Neural cell (in vitro differentiated cells): ENCODE measurements at regions not wholly inside any gene's neighbourhood (a gene's known extent, or its start where the extent isn't known, plus 50 kb on each side); places are given as distances from the start of the nearest gene placed in this dataset.

Experiments
- H2AFZ ChIP-seq: fragments of 200-600, 300-800 bp; sonication (generic), shearing (Covaris generic); 2 replicates; pipeline ENCODE4 v1.6.0; 2014; ENCODE audit warnings: low read depth, mild to moderate bottlenecking, antibody characterized with exemption, low read length, moderate library complexity
- H3F3A ChIP-seq: fragments of 200-600 bp; shearing (Covaris generic); 2 replicates; pipeline ENCODE4 v1.6.1; 2016; ENCODE audit warnings: mild to moderate bottlenecking, moderate library complexity, mixed read lengths, antibody characterized with exemption, low read length; ENCODE audit not compliant: insufficient read depth, poor library complexity, severe bottlenecking
- H3K27ac ChIP-seq: fragments of 200-600, 300-800 bp; sonication (generic), shearing (Covaris generic); 2 replicates; pipeline ENCODE4 v1.5.1; 2014; ENCODE audit warnings: mild to moderate bottlenecking, low read length, moderate library complexity
- H3K27me3 ChIP-seq: fragments of 300-800, 200-600 bp; sonication (generic), shearing (Covaris generic); 2 replicates; pipeline ENCODE4 v1.6.0; 2014; ENCODE audit warnings: mild to moderate bottlenecking, low read depth, low read length, moderate library complexity; ENCODE audit not compliant: insufficient read depth
- H3K36me3 ChIP-seq: fragments of 300-800, 200-600 bp; sonication (generic), shearing (Covaris generic); 2 replicates; pipeline ENCODE4 v1.5.1; 2014; ENCODE audit warnings: mild to moderate bottlenecking, antibody characterized with exemption, low read length, moderate library complexity; ENCODE audit not compliant: insufficient read depth
- H3K4me2 ChIP-seq: fragments of 300-800, 200-600 bp; sonication (generic), shearing (Covaris generic); 2 replicates; pipeline ENCODE4 v1.6.0; 2014; ENCODE audit warnings: mild to moderate bottlenecking, low read length
- H3K4me3 ChIP-seq: fragments of 300-800, 200-600 bp; sonication (generic), shearing (Covaris generic); 2 replicates; pipeline ENCODE4 v1.5.1; 2014; ENCODE audit warnings: mild to moderate bottlenecking, low read length, moderate library complexity
- H3K79me2 ChIP-seq: fragments of 200-600 bp; shearing (Covaris generic); replicated peaks from 2 replicates; pipeline ENCODE4 v1.6.0; 2014; ENCODE audit warnings: mild to moderate bottlenecking, low read length, moderate library complexity; ENCODE audit not compliant: insufficient read depth
- H3K9ac ChIP-seq: fragments of 300-800, 200-600 bp; sonication (generic), shearing (Covaris generic); 2 replicates; pipeline ENCODE4 v1.6.1; 2016; ENCODE audit warnings: mild to moderate bottlenecking, low read length, mixed read lengths
- H3K9me2 ChIP-seq: fragments of 200-600 bp; shearing (Covaris generic); 2 replicates; pipeline ENCODE4 v1.6.1; 2016; ENCODE audit warnings: mild to moderate bottlenecking, low read length, mixed read lengths; ENCODE audit not compliant: insufficient read depth
- H3K9me3 ChIP-seq: fragments of 200-600, 300-800 bp; sonication (generic), shearing (Covaris generic); 2 replicates; pipeline ENCODE4 v1.6.1; 2016; ENCODE audit warnings: mild to moderate bottlenecking, mixed run types, low read length, moderate library complexity, mixed read lengths
- H4K20me1 ChIP-seq: fragments of 200-600 bp; shearing (Covaris generic); 2 replicates; pipeline ENCODE4 v1.6.1; 2016; ENCODE audit warnings: mild to moderate bottlenecking, mixed run types; ENCODE audit not compliant: insufficient read depth
- CTCF ChIP-seq: fragments of 450-650 bp; IDR thresholded peaks from 2 replicates; pipeline ENCODE4 v1.5.1; 2014; ENCODE audit warnings: antibody characterized with exemption, mild to moderate bottlenecking, moderate library complexity; ENCODE audit not compliant: poor library complexity, severe bottlenecking
- EP300 ChIP-seq: fragments of 450-650 bp; conservative IDR thresholded peaks from 2 replicates; pipeline ENCODE4 v1.6.1; 2014; ENCODE audit warnings: antibody characterized with exemption, mild to moderate bottlenecking, moderate library complexity; ENCODE audit not compliant: poor library complexity, severe bottlenecking
- EZH2 ChIP-seq: fragments of 200-600, 300-800 bp; shearing (Covaris generic), sonication (generic); IDR thresholded peaks from 2 replicates; pipeline ENCODE4 v1.6.1; 2014; ENCODE audit warnings: antibody characterized with exemption, low read length, borderline replicate concordance, mild to moderate bottlenecking; ENCODE audit not compliant: insufficient read depth, poor library complexity, severe bottlenecking
- MXI1 ChIP-seq: fragments of 450-650 bp; conservative IDR thresholded peaks from 2 replicates; pipeline ENCODE4 v1.6.1; 2014; ENCODE audit warnings: antibody characterized with exemption, mild to moderate bottlenecking; ENCODE audit not compliant: poor library complexity, severe bottlenecking
- POLR2AphosphoS5 ChIP-seq: IDR thresholded peaks from 2 replicates; pipeline ENCODE4 v1.6.1; 2012
- RAD21 ChIP-seq: fragments of 450-650 bp; conservative IDR thresholded peaks from 2 replicates; pipeline ENCODE4 v1.6.1; 2014; ENCODE audit warnings: antibody characterized with exemption, mild to moderate bottlenecking, moderate library complexity
- REST ChIP-seq: IDR thresholded peaks from 2 replicates; pipeline ENCODE4 v1.6.1; 2012; ENCODE audit warnings: borderline replicate concordance
- SMC3 ChIP-seq: fragments of 450-650 bp; conservative IDR thresholded peaks from 2 replicates; pipeline ENCODE4 v1.6.1; 2014; ENCODE audit warnings: antibody characterized with exemption, mild to moderate bottlenecking, moderate library complexity; ENCODE audit not compliant: poor library complexity
- TAF1 ChIP-seq: IDR thresholded peaks from 2 replicates; pipeline ENCODE4 v1.6.1; 2012; ENCODE audit warnings: low read depth

GRCh38 chr21:27314131-27314530, 347.2 kb upstream of the ADAMTS5 start:
- Histone ChIP-seq H2AFZ (no peak overlapping the region), H3K4me2 (no peak overlapping the region), H3K4me3 (no peak overlapping the region), H3K9ac (no peak overlapping the region), H3K36me3 (no peaks in the 10 kb centered on the region), H3K9me2 (no peaks in the 10 kb centered on the region), H3K27ac (no peak overlapping the region), H3K27me3 (no peaks in the 10 kb centered on the region), H3K79me2 (no peaks in the 10 kb centered on the region), H4K20me1 (no peaks in the 10 kb centered on the region), H3K9me3 (no peaks in the 10 kb centered on the region), H3F3A (no peaks in the 10 kb centered on the region)
- TF ChIP-seq TAF1 = no peak
- TF ChIP-seq RAD21 = no peak
- TF ChIP-seq REST = no peak

- H3K4me2 ChIP-seq = no peak overlapping the region
- H3K9me2 ChIP-seq = no peaks in the 10 kb centered on the region
- no peaks in the 10 kb centered on the region for H3K36me3 ChIP-seq
- no peak overlapping the region for H3K27ac ChIP-seq
- no peaks in the 10 kb centered on the region for H3K27me3 ChIP-seq
- H3K79me2 ChIP-seq = no peaks in the 10 kb centered on the region
- H3K4me3 ChIP-seq = no peak overlapping the region
- no peak overlapping the region for H2AFZ ChIP-seq
- no peaks in the 10 kb centered on the region for H4K20me1 ChIP-seq
- H3K9ac ChIP-seq = no peak overlapping the region
- no peaks in the 10 kb centered on the region for H3F3A ChIP-seq
- no peak for TF ChIP-seq RAD21
- TF ChIP-seq TAF1 = no peak
- no peak for TF ChIP-seq POLR2AphosphoS5
- no peak for TF ChIP-seq SMC3
- no peak for TF ChIP-seq EZH2
- no peak for TF ChIP-seq REST
- no peak for TF ChIP-seq CTCF
- no peak for TF ChIP-seq EP300
- no peak for TF ChIP-seq MXI1
- H3K9me3 ChIP-seq = no peaks in the 10 kb centered on the region
Measured at GRCh38 chr21:27306791-27307775, 340.2 kb upstream of the ADAMTS5 start.
